Sciatic nerve (tissue), 2 donors: ENCODE measurements at regions not wholly inside any gene's neighbourhood (a gene's known extent, or its start where the extent isn't known, plus 50 kb on each side); places are given as distances from the start of the nearest gene placed in this dataset.

ENCODE experiments used
- ATAC-seq: fragments of 200-7000 bp; cut with Tn5 transposase; one replicate; pipeline ENCODE4 v1.9.1; 2020; ENCODE audit warnings: mild to moderate bottlenecking, moderate library complexity
- DNase-seq: peaks from one replicate; pipeline ENCODE4 v3.0.0-alpha.2; 2020; ENCODE audit warnings: low spot score
- intact Hi-C: fragments of 100-400 bp; cut with DNase I; formaldehyde crosslinking; loops from one replicate; pipeline ENCODE4 v1.14.2; 2022
- donor health status: DM: no; HTN: no; CAD: no.
- donor health status: DM: no; HTN: no; CAD: no.

- intact Hi-C loops, result no loop called here
- peak; percentile 76 for ATAC-seq
- peak; percentile 86 for DNase-seq
These were observed 61.5 kb downstream of the TBXT start for GRCh38 chr6:166106076-166106686.

GRCh38 chr6:166105341-166106075, 62.1 kb downstream of the TBXT start:
- intact Hi-C loops, result no loop called here
- no peak for DNase-seq
- no peak for ATAC-seq

- ATAC-seq, result no peak
- DNase-seq, result no peak
- intact Hi-C loops, result loop anchor here (5.0 kb wide), 1 partner anchor 213 kb away; no protein-coding TSS in a partner anchor
These were observed 62.8 kb downstream of the TBXT start for GRCh38 chr6:166104872-166105271.

- no peak for DNase-seq
- ATAC-seq, result no peak
- intact Hi-C loops, result loop anchor here (5.0 kb wide), 1 partner anchor 212 kb away; no protein-coding TSS in a partner anchor
These were observed 63.5 kb downstream of the TBXT start for GRCh38 chr6:166104107-166104506.

GRCh38 chr6:166101819-166102419, 65.7 kb downstream of the TBXT start:
- intact Hi-C loops, result loop anchor here (5.0 kb wide), 1 partner anchor 210 kb away; no protein-coding TSS in a partner anchor
- DNase-seq, result no peak

GRCh38 chr6:166097914-166098522, 69.6 kb downstream of the TBXT start:
- DNase-seq, result peak; percentile 82
- intact Hi-C loops, result no loop called here
- ATAC-seq, result peak; percentile 96

More at GRCh38 chr6:166101819-166102419, 65.7 kb downstream of the TBXT start:
- ATAC-seq, result no peak

GRCh38 chr6:166087852-166088251, 79.8 kb downstream of the TBXT start:
- intact Hi-C loops, result no loop called here
- DNase-seq (no peak), ATAC-seq (no peak)

GRCh38 chr6:166087246-166087645, 80.4 kb downstream of the TBXT start:
- ATAC-seq (no peak), DNase-seq (no peak)
- intact Hi-C loops, result no loop called here

GRCh38 chr6:166085500-166085899, 82.2 kb downstream of the TBXT start:
- intact Hi-C loops, result no loop called here
- DNase-seq, result no peak
- no peak for ATAC-seq

- DNase-seq (no peak), ATAC-seq (no peak)
- intact Hi-C loops, result no loop called here
These were observed 82.7 kb downstream of the TBXT start for GRCh38 chr6:166084951-166085350.

GRCh38 chr6:166079841-166080240, 87.8 kb downstream of the TBXT start:
- intact Hi-C loops, result no loop called here
- ATAC-seq (no peak), DNase-seq (no peak)

- no peak for DNase-seq
- ATAC-seq, result no peak
- intact Hi-C loops, result no loop called here
These were observed 89.4 kb downstream of the TBXT start for GRCh38 chr6:166078294-166078693.

- intact Hi-C loops, result no loop called here
- ATAC-seq (no peak), DNase-seq (no peak)
These were observed 91.0 kb downstream of the TBXT start for GRCh38 chr6:166076625-166077024.

- DNase-seq, result no peak
- no peak for ATAC-seq
- intact Hi-C loops, result no loop called here
These were observed 91.7 kb downstream of the TBXT start for GRCh38 chr6:166075925-166076324.

- intact Hi-C loops, result no loop called here
- no peak for ATAC-seq
- no peak for DNase-seq
These were observed 92.5 kb downstream of the TBXT start for GRCh38 chr6:166075186-166075585.

- intact Hi-C loops, result no loop called here
- no peak for ATAC-seq
- no peak for DNase-seq
These were observed 94.6 kb downstream of the TBXT start for GRCh38 chr6:166073082-166073481.

- no peak for ATAC-seq
- intact Hi-C loops, result no loop called here
- no peak for DNase-seq
These were observed 98.9 kb downstream of the TBXT start for GRCh38 chr6:166068768-166069167.

GRCh38 chr6:166058064-166058739, 109.4 kb downstream of the TBXT start:
- intact Hi-C loops, result no loop called here
- ATAC-seq (peak; percentile 44), DNase-seq (no peak)

GRCh38 chr6:166057431-166057830, 110.2 kb downstream of the TBXT start:
- intact Hi-C loops, result no loop called here
- ATAC-seq (no peak), DNase-seq (no peak)
